ENCODE measurements at regions not wholly inside any gene's neighbourhood (a gene's known extent, or its start where the extent isn't known, plus 50 kb on each side); places are given as distances from the start of the nearest gene placed in this dataset.

GRCh38 chr1:106875622-106876021 lies 180.9 kb upstream of the PRMT6 start:
- TF ChIP-seq POLR2AphosphoS5 (IDR thresholded peaks at IDR 0.05), result no peak
- no peak for TF ChIP-seq POLR2A (IDR thresholded peaks at IDR 0.05)
- TF ChIP-seq CTCF (IDR thresholded peaks at IDR 0.05 in 8 of 11, conservative IDR thresholded peaks at IDR 0.05 in 3 of 11), result no peak
- Histone ChIP-seq H3K27me3 (replicated peaks in 1 of 7) (no peaks in the 10 kb centered on the region), H3K4me3 (no peak overlapping the region), H3K4me1 (no peaks in the 10 kb centered on the region), H3K36me3 (no peaks in the 10 kb centered on the region), H3K9me3 (peaks cover 0 to 17% (median 4%) of the 10 kb centered on the region in 8 donors), H3K27ac (no peak overlapping the region)
- WGBS, 5 donors, result 0 to 42% (median 20%) methylated on average over 1 of the region's 1 CpG
- no peak for DNase-seq
- intact Hi-C loops (cut with DNase I; ENCODE audit: low total_unique reads), result no loop called here

- Histone ChIP-seq H3K4me3 (no peak overlapping the region), H3K9me3 (peaks cover 0 to 13% (median 4%) of the 10 kb centered on the region in 8 donors), H3K36me3 (no peaks in the 10 kb centered on the region), H3K27me3 (replicated peaks in 1 of 7) (no peaks in the 10 kb centered on the region), H3K4me1 (no peaks in the 10 kb centered on the region), H3K27ac (no peak overlapping the region)
- 53 to 70% (median 64%) methylated on average over 3 of the region's 3 CpGs for WGBS, 5 donors
- intact Hi-C loops (cut with DNase I; ENCODE audit: low total_unique reads), result no loop called here
- DNase-seq, result no peak
- TF ChIP-seq CTCF (IDR thresholded peaks at IDR 0.05 in 8 of 11, conservative IDR thresholded peaks at IDR 0.05 in 3 of 11) (no peak), POLR2A (IDR thresholded peaks at IDR 0.05) (no peak), POLR2AphosphoS5 (IDR thresholded peaks at IDR 0.05) (no peak)
Observed at GRCh38 chr1:106876384-106876783, 180.1 kb upstream of the PRMT6 start.

- no peaks in the 10 kb centered on the region for H3K27me3 ChIP-seq (replicated peaks in 1 of 7)
- no peaks in the 10 kb centered on the region for H3K36me3 ChIP-seq
- H3K27ac ChIP-seq, result no peak overlapping the region
- no peaks in the 10 kb centered on the region for H3K4me1 ChIP-seq
- H3K4me3 ChIP-seq, result no peak overlapping the region
- TF ChIP-seq POLR2AphosphoS5 (IDR thresholded peaks at IDR 0.05), result no peak
- TF ChIP-seq CTCF (IDR thresholded peaks at IDR 0.05 in 8 of 11, conservative IDR thresholded peaks at IDR 0.05 in 3 of 11), result no peak
- no peak for TF ChIP-seq POLR2A (IDR thresholded peaks at IDR 0.05)
- 57 to 79% (median 73%) methylated on average over 3 of the region's 3 CpGs for WGBS, 5 donors
- DNase-seq, result no peak
- intact Hi-C loops (cut with DNase I; ENCODE audit: low total_unique reads), result no loop called here
- H3K9me3 ChIP-seq, result peaks cover 0 to 11% (median 0%) of the 10 kb centered on the region in 8 donors
Observed at GRCh38 chr1:106879538-106879937, 176.9 kb upstream of the PRMT6 start.

- peaks cover 0 to 11% (median 0%) of the 10 kb centered on the region in 8 donors for H3K9me3 ChIP-seq
- H3K4me1 ChIP-seq, result no peaks in the 10 kb centered on the region
- no peak for TF ChIP-seq POLR2A (IDR thresholded peaks at IDR 0.05)
- no peak for TF ChIP-seq POLR2AphosphoS5 (IDR thresholded peaks at IDR 0.05)
- no peak for TF ChIP-seq CTCF (IDR thresholded peaks at IDR 0.05 in 8 of 11, conservative IDR thresholded peaks at IDR 0.05 in 3 of 11)
- DNase-seq, result no peak
- H3K4me3 ChIP-seq, result no peak overlapping the region
- no peaks in the 10 kb centered on the region for H3K27me3 ChIP-seq (replicated peaks in 1 of 7)
- no peak overlapping the region for H3K27ac ChIP-seq
- H3K36me3 ChIP-seq, result no peaks in the 10 kb centered on the region
- 75 to 93% (median 79%) methylated on average over 3 of the region's 3 CpGs for WGBS, 5 donors
- intact Hi-C loops (cut with DNase I; ENCODE audit: low total_unique reads), result no loop called here
Observed at GRCh38 chr1:106880226-106880625, 176.2 kb upstream of the PRMT6 start.
